D721Med (cell line): ENCODE measurements at regions not wholly inside any gene's neighbourhood (a gene's known extent, or its start where the extent isn't known, plus 50 kb on each side); places are given as distances from the start of the nearest gene placed in this dataset.

Experiments
- DNase-seq: peaks from one replicate; pipeline ENCODE4 v3.0.0; 2011; ENCODE audit warnings: low spot score; ENCODE audit not compliant: insufficient read length
- FAIRE-seq: peaks from 2 replicates; lab custom pipeline; 2011; peaks lifted over from hg19 to GRCh38; lab: Jason Lieb, UNC
- TF ChIP-seq, protein P1 (sequence below): IDR thresholded peaks from 2 replicates; pipeline ENCODE4 v1.5.1; 2012; ENCODE audit warnings: mild to moderate bottlenecking, control low read depth; ENCODE audit not compliant: insufficient read depth; ENCODE audit errors: missing control alignments

GRCh38 chr2:176665086-176665485 lies 395.8 kb downstream of the MTX2 start:
- FAIRE-seq (no peak), DNase-seq (no peak)
- TF ChIP-seq, protein P1, sequence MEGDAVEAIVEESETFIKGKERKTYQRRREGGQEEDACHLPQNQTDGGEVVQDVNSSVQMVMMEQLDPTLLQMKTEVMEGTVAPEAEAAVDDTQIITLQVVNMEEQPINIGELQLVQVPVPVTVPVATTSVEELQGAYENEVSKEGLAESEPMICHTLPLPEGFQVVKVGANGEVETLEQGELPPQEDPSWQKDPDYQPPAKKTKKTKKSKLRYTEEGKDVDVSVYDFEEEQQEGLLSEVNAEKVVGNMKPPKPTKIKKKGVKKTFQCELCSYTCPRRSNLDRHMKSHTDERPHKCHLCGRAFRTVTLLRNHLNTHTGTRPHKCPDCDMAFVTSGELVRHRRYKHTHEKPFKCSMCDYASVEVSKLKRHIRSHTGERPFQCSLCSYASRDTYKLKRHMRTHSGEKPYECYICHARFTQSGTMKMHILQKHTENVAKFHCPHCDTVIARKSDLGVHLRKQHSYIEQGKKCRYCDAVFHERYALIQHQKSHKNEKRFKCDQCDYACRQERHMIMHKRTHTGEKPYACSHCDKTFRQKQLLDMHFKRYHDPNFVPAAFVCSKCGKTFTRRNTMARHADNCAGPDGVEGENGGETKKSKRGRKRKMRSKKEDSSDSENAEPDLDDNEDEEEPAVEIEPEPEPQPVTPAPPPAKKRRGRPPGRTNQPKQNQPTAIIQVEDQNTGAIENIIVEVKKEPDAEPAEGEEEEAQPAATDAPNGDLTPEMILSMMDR: no peak

GRCh38 chr2:176668912-176669311 lies 399.7 kb downstream of the MTX2 start:
- DNase-seq (no peak), FAIRE-seq (no peak)
- TF ChIP-seq, protein P1: no peak

- FAIRE-seq (no peak), DNase-seq (no peak)
- TF ChIP-seq, protein P1: no peak
Measured at GRCh38 chr2:176669398-176670174, 400.3 kb downstream of the MTX2 start.

- TF ChIP-seq, protein P1: no peak
- DNase-seq (no peak), FAIRE-seq (no peak)
Measured at GRCh38 chr2:176675271-176675949, 406.2 kb downstream of the MTX2 start.

GRCh38 chr2:176677746-176678265 lies 408.6 kb downstream of the MTX2 start:
- no peak for FAIRE-seq
- no peak for DNase-seq
- TF ChIP-seq, protein P1: no peak

- DNase-seq (no peak), FAIRE-seq (no peak)
- TF ChIP-seq, protein P1: no peak
Measured at GRCh38 chr2:176678571-176678970, 409.3 kb downstream of the MTX2 start.
